Loucy (cell line): ENCODE measurements at regions not wholly inside any gene's neighbourhood (a gene's known extent, or its start where the extent isn't known, plus 50 kb on each side); places are given as distances from the start of the nearest gene placed in this dataset.

Experiments
- H2AFZ ChIP-seq: fragments of 200-600 bp; sonication (generic); 2 replicates; pipeline ENCODE4 v1.6.0; 2016; ENCODE audit warnings: antibody characterized with exemption, mild to moderate bottlenecking, low read length, moderate library complexity
- H3F3A ChIP-seq: fragments of 200-600 bp; 2 replicates; pipeline ENCODE4 v1.6.0; 2016; ENCODE audit warnings: antibody characterized with exemption, low read depth, mild to moderate bottlenecking
- H3K27me3 ChIP-seq: fragments of 200-600 bp; sonication (generic); 2 replicates; pipeline ENCODE4 v1.6.1; 2014; ENCODE audit warnings: low read length, mild to moderate bottlenecking; ENCODE audit not compliant: insufficient read depth, poor library complexity, severe bottlenecking
- H3K36me3 ChIP-seq: fragments of 200-600 bp; sonication (generic); 2 replicates; pipeline ENCODE4 v1.6.1; 2016; ENCODE audit warnings: low read length; ENCODE audit not compliant: insufficient read depth
- H3K4me1 ChIP-seq: fragments of 200-600 bp; sonication (generic); 2 replicates; pipeline ENCODE4 v1.5.1; 2014; ENCODE audit warnings: low read length, mild to moderate bottlenecking; ENCODE audit not compliant: insufficient read depth, poor library complexity, severe bottlenecking
- H3K4me2 ChIP-seq: fragments of 200-600 bp; sonication (generic); 2 replicates; pipeline ENCODE4 v1.6.0; 2014; ENCODE audit warnings: antibody characterized with exemption, low read length, low read depth, mild to moderate bottlenecking; ENCODE audit not compliant: poor library complexity, severe bottlenecking
- H3K4me3 ChIP-seq: fragments of 200-600 bp; sonication (generic); 2 replicates; pipeline ENCODE4 v1.5.1; 2014; ENCODE audit warnings: low read length, mild to moderate bottlenecking, mixed read lengths; ENCODE audit not compliant: poor library complexity, severe bottlenecking
- H3K79me2 ChIP-seq: fragments of 200-600 bp; sonication (generic); 2 replicates; pipeline ENCODE4 v1.6.1; 2014; ENCODE audit warnings: low read length; ENCODE audit not compliant: insufficient read depth
- H3K9ac ChIP-seq: fragments of 200-600 bp; sonication (generic); 2 replicates; pipeline ENCODE4 v1.6.0; 2014; ENCODE audit warnings: mild to moderate bottlenecking, low read depth, low read length, moderate library complexity; ENCODE audit not compliant: poor library complexity, severe bottlenecking
- H3K9me2 ChIP-seq: fragments of 200-600 bp; sonication (generic); replicated peaks from 2 replicates; pipeline ENCODE4 v1.6.1; 2016; ENCODE audit warnings: low read depth, low read length, mixed read lengths
- H3K9me3 ChIP-seq: fragments of 200-600 bp; sonication (generic); 2 replicates; pipeline ENCODE4 v1.6.1; 2014; ENCODE audit warnings: mild to moderate bottlenecking, antibody characterized with exemption, low read length, low read depth; ENCODE audit not compliant: insufficient read depth
- H4K20me1 ChIP-seq: fragments of 200-600 bp; sonication (generic); 2 replicates; pipeline ENCODE4 v1.6.0; 2014; ENCODE audit warnings: antibody characterized with exemption, low read length, mild to moderate bottlenecking; ENCODE audit not compliant: insufficient read depth, poor library complexity, severe bottlenecking
- EZH2phosphoT487 ChIP-seq: fragments of 200-600 bp; IDR thresholded peaks from 2 replicates; pipeline ENCODE4 v1.6.1; 2018; ENCODE audit warnings: antibody characterized with exemption, mild to moderate bottlenecking, moderate library complexity, borderline replicate concordance
- TF ChIP-seq, protein P1 (sequence below): fragments of 200-600 bp; sonication (generic); conservative IDR thresholded peaks from 2 replicates; pipeline ENCODE4 v1.5.1; 2014; ENCODE audit warnings: mild to moderate bottlenecking, antibody characterized with exemption, low read length

DNA sequence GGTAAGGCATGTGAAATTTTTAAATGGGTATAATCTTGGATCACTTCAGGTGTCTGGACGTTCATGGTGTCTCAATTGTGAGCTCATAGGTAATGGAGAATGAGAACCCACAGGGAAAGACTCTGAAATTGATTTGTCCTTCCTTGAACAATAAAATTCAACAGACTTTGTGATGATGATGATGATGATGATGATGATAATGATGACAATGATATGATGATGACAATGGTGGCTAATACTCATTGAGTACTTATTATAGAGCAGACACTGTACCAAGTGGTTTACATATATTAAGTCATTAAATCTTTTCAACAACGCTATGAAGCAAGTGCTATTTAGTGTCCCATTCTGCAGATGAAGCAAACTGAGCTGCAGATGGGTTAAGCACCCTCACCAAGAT lies 86.6 kb upstream of the BDNF start:
- no peaks in the 10 kb centered on the region for H3K4me1 ChIP-seq
- no peaks in the 10 kb centered on the region for H4K20me1 ChIP-seq
- no peaks in the 10 kb centered on the region for H3K36me3 ChIP-seq
- no peaks in the 10 kb centered on the region for H3K9me2 ChIP-seq
- no peak overlapping the region for H3K4me2 ChIP-seq
- no peaks in the 10 kb centered on the region for H3K79me2 ChIP-seq
- no peak for TF ChIP-seq EZH2phosphoT487
- TF ChIP-seq, protein P1, sequence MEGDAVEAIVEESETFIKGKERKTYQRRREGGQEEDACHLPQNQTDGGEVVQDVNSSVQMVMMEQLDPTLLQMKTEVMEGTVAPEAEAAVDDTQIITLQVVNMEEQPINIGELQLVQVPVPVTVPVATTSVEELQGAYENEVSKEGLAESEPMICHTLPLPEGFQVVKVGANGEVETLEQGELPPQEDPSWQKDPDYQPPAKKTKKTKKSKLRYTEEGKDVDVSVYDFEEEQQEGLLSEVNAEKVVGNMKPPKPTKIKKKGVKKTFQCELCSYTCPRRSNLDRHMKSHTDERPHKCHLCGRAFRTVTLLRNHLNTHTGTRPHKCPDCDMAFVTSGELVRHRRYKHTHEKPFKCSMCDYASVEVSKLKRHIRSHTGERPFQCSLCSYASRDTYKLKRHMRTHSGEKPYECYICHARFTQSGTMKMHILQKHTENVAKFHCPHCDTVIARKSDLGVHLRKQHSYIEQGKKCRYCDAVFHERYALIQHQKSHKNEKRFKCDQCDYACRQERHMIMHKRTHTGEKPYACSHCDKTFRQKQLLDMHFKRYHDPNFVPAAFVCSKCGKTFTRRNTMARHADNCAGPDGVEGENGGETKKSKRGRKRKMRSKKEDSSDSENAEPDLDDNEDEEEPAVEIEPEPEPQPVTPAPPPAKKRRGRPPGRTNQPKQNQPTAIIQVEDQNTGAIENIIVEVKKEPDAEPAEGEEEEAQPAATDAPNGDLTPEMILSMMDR, result no peak
- H3F3A ChIP-seq, result no peaks in the 10 kb centered on the region
- no peak overlapping the region for H2AFZ ChIP-seq
- H3K9ac ChIP-seq, result no peak overlapping the region
- H3K9me3 ChIP-seq, result no peaks in the 10 kb centered on the region
- H3K4me3 ChIP-seq, result no peak overlapping the region
- H3K27me3 ChIP-seq, result no peaks in the 10 kb centered on the region

DNA sequence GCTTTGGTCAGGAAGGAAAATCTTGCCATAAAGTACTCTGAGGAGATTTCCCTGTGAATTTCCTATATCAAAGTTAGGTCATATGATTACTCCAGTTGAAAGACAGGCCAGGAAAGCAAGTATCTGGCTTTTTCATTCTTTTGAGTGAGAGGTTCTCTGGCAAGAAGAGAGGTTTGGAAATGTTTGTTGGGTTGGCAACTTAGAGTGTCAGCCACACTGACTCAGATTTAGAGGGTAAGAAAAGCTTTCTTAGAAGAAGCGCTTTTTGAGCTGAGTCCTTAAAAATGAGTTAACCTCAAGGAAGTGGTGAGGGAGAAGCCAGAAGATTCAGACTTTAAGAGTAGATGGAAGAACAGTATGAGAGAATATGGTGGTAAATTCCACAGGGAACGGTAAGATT lies 86.1 kb upstream of the BDNF start:
- Histone ChIP-seq H3K4me2 (no peak overlapping the region), H3K9ac (no peak overlapping the region), H2AFZ (no peak overlapping the region), H3K27me3 (no peaks in the 10 kb centered on the region), H3K4me3 (no peak overlapping the region), H3K4me1 (no peaks in the 10 kb centered on the region), H3K36me3 (no peaks in the 10 kb centered on the region), H3F3A (no peaks in the 10 kb centered on the region), H3K79me2 (no peaks in the 10 kb centered on the region), H3K9me2 (no peaks in the 10 kb centered on the region), H4K20me1 (no peaks in the 10 kb centered on the region), H3K9me3 (no peaks in the 10 kb centered on the region)
- TF ChIP-seq EZH2phosphoT487, result no peak
- TF ChIP-seq, protein P1, result no peak

DNA sequence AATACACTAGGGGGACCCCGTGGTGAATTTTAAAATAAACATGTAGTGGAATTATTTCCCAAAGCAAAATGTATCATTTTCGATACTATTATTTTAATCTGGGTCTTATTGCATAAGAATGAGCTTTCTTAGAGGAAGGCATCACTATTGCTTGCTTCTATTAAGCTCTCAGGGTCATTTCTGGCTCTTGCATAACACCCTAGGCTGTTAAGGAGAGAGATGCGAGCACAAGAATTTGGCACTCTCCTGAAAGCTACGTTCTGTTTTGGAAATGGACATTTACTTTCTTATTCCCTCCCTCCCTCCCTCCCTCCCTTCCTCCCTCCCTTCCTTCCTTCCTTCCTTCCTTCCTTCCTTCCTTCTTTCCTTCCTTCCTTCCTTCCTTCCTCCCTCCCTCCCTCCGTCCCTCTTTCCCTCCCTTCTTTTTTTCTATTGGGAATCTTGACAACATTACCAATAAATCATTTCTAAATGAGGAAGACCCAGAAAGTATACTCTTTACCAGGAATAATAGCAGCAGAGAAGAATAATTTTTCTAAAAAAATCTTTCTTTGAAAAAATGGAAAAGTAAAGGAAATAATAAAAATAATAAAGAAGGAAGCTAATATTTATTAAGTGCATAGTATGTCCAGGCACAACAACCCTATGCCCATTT lies 83.6 kb upstream of the BDNF start:
- TF ChIP-seq EZH2phosphoT487, result no peak
- TF ChIP-seq, protein P1, result no peak
- no peaks in the 10 kb centered on the region for H3K9me2 ChIP-seq

More for the DNA sequence above, 83.6 kb upstream of the BDNF start:
- no peaks in the 10 kb centered on the region for H3K4me1 ChIP-seq
- H2AFZ ChIP-seq, result no peak overlapping the region
- no peaks in the 10 kb centered on the region for H3K36me3 ChIP-seq
- no peaks in the 10 kb centered on the region for H3K9me3 ChIP-seq
- H4K20me1 ChIP-seq, result no peaks in the 10 kb centered on the region
- no peak overlapping the region for H3K4me3 ChIP-seq
- H3K9ac ChIP-seq, result no peak overlapping the region
- H3K4me2 ChIP-seq, result no peak overlapping the region
- H3F3A ChIP-seq, result no peaks in the 10 kb centered on the region
- H3K79me2 ChIP-seq, result no peaks in the 10 kb centered on the region
- H3K27me3 ChIP-seq, result no peaks in the 10 kb centered on the region
